ENCODE measurements at regions not wholly inside any gene's neighbourhood (a gene's known extent, or its start where the extent isn't known, plus 50 kb on each side); places are given as distances from the start of the nearest gene placed in this dataset.
"Not testable (repeated sequence)": the region's sequence is repeated elsewhere in the genome, so short reads cannot be mapped to it uniquely, and the experiment has no call there.

DNA sequence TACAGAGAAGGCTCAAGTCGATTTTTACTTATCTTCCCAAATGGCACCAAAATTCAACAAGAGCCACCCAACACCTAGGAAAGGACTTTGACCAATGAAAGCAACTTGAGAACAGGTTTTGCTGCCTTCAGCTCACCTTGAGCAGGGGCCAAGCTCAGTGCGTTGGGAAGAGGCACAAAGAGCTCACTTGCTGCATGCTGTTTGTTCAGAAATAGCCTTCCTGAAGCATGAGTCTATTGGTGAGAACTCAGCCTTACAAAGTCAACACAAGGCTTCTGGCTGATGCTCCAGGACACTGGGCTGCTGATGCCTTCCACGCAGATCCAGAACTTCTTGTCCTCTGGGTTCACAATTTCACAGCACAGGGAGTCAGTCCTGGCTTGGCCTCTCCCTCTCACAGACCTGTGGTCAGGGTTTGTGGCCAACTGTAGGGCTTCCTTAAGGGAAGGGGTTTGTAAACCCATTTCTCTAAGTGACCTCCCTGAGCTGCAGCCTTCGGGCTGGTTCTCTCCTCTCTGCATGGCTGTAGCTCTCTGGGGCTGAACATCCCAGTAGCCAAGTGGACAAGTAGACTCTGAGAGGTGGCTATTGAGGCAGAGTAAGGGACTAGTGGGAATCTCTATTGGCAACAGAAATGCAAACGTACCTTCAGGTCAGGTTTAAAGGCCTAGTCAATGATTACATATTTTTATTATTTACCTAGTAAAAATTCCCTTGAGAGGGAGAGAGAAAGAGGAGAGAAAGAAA is 124.7 kb upstream of the GATA6 start:
- DNase-seq = no peak

DNA sequence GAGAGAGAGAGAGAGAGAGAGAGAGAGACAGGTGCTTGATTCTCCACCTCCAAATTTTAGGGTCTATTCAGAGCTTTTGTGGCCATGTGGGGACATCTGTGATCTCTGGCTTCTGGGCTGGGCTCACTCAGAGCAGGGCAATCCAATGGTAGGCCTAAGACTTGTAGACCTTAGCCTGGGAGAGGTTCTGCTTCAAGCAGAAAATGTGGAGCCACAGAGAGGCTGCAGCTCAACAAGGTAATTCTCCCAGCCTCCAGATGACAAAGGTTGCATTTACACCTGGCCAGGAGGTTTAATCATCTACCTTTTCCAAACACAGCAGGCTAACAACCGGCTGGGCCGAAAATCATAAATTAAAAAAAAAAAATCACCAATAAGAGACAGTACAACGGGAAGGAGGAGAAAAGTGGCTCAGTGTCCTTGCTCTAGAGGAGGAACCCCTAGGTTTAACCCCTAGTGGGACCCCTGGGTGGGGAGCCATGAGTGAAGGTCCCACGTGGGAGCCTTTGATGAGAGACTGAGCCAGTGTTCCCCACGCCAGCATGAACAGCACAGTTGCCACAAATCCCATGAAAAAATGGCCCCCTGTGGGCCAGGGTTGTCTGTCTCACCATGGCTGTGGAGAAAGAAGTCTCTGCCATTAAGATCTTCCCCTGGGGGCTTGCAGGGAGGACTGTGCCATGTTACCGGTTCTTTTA is 124.0 kb upstream of the GATA6 start:
- DNase-seq = no peak

DNA sequence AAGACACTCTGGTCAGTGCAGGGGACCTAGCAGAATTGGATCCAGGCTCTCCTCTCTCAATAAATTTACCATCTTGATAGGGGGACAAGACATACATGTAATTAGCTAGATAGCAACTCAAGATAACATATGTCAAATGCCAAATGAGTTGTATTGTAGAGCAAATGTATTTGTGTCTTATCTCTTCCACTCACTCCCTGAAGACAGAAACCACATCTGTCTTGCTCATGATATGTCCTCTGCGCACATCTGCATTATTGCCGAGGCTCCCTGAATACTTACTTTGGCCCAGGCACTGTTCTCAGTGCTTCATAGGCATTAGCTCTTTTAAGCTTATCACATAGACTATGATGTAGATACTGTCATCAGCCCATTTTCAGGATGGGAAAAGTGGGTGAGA is 122.9 kb upstream of the GATA6 start:
- no peak for DNase-seq

GRCh38 chr18:22047485-22047884 is 121.9 kb upstream of the GATA6 start:
- DNase-seq = no peak

- no peak for DNase-seq
These were observed 121.2 kb upstream of the GATA6 start for GRCh38 chr18:22048221-22048620.

DNA sequence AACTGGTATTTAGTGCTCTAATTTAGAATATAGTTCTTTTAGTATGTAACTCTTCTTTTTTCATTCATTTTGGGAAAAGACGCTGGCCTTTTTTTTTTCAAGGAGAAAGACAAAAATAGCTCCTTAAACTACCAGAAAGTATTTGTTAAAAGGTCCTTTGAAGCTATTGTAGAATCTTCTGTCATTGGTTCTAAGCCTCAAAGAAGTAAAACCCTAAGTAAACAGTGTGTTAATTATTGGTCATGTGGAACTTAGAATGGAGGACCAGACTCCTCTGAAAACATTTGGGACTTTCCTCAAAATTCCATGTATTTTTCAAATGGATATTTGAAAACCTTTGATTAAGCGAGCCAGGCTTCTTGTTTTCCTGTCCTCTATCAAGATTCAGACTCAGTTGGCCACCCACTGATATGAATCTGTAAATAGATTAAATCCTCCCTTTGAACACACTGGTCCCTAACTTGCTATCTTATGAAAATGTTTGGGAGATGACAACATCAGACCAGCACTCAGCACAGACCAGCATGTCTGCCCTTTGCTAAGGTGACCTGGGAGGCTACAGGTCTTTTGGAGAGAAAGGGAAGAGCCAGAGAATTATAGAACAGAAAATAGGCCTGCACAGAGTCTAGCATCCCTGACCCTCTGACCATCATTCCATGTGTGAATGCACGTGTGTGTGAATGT is 120.3 kb upstream of the GATA6 start:
- DNase-seq = no peak

GRCh38 chr18:22052405-22053105 is 116.8 kb upstream of the GATA6 start:
- no peak for DNase-seq

- DNase-seq = no peak
These were observed 113.7 kb upstream of the GATA6 start for GRCh38 chr18:22055466-22056238.

DNA sequence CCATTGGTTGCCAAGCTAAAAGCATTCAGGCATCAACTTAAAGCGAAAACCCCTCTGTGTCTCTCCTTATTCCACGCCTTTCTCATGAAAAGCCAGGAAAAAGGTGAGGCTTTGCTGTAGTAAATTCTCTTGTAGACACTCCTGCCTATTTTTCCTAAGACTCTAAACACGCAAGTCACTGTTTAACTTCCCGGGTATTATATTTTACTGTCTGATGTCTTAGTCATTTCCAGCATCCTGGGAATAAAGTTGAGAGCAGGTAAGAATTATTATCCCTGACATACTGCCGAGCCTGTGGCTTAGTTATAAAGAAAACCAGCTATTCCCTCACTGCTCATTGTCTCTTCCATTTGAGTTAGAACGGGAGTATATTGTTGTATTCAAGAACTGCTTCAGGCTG is 112.4 kb upstream of the GATA6 start:
- DNase-seq = no peak

DNA sequence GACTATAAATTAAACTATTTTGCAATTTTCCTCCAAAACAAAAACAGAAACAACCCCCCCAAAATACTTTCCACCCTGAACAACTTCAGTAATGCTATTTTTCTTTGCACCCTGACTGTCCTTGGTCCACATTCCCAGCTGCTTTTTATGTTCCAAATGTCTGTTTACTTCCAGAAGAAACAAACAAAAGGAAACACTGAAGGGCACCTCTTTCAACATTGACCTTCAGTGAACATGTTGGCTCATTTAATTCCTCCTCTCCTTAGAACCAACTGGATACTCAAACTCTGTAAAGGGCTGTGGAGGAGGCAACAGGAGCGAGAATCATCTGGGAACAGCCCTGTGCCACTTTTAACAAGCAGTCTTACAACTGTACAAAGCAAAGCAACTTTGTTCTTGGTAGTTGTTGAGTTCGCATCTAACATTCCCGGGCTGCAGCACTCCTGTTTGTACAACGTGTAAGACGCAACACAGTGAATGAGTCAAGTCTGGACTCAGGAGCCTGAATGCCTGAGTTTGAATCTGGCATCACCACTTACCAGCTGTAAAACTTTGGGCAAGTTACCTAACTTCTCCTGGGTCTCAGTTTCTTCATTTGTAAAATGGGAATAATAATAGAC is 111.4 kb upstream of the GATA6 start:
- DNase-seq = no peak

- DNase-seq = no peak
These were observed 109.0 kb upstream of the GATA6 start for GRCh38 chr18:22060361-22060760.

DNA sequence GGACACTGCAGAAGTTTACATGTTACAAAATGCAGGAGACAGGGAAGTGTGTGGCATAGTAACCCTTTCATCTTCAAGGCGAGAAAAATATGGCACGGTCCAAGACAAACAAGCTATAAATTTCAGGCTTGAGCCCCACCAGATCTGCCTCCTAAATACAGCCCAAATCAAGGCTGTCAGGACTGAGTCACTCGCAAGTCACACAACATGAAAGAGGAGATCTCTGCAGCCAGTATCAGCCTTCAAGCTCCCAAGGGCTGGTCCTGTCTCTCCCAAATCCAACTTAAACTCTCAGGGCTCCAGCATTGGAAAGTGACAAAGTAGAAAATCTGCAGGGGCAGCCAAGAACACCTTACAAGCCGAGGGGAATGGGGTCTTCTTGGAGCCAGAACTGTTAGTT is 106.3 kb upstream of the GATA6 start:
- no peak for DNase-seq

- no peak for DNase-seq
These were observed 105.7 kb upstream of the GATA6 start for GRCh38 chr18:22063672-22064071.

DNA sequence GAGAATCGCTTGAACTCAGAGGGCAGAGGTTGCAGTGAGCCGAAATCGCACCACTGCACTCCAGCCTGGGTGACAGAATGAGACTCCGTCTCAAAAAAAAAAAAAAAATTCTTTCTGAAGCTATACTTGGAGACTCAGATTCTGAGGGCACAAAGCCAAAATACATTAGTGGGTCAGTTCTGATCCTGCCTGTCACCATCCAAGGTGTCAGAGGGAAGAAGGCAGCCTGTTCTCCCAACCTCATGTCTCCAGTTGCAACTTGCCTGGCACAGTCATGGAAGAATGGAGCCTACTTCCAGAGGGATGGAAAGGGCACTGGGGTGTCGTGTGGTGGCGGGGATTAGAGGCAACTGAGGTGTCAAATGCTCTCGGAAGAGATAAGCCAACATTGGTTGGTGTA is 104.8 kb upstream of the GATA6 start:
- no peak for DNase-seq

DNA sequence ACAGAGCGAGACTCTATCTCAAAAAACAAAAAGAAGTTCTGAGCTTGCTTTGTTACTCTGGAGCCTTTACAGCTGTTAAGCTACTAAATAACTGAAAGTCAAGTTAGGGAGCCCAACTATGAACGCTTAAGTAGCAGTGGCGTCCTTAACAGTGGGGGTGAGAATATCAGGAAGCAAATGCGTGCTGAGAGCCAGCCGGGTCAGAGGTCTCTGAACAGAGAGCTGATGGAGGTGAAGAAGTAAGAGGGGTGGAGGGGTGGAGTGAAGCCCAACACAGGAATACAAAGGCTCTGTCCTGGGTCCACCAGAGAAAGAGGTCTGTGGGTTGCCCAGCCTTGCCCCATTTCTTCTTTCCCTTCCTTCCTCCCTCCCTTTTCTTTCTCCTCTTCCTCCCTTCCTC is 104.1 kb upstream of the GATA6 start:
- no peak for DNase-seq

DNA sequence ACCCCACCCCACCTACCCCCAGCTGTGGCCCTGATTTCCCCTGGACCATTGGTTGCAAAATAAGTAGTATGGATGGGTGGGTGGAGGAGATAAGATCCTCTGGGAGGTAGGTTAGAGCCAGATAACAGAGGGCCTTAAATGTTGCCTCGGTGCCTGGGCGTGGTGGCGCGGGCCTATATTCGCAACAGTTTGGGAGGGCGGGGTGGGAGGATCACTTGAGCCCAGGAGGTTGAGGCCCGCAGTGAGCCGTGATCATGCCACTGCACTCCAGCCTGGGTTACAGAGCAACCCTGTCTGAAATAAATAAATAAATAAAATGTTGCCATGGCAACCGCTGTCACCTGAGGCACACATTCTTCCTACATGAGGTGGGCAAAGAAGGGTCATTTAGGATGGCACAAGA is 103.3 kb upstream of the GATA6 start:
- no peak for DNase-seq

DNA sequence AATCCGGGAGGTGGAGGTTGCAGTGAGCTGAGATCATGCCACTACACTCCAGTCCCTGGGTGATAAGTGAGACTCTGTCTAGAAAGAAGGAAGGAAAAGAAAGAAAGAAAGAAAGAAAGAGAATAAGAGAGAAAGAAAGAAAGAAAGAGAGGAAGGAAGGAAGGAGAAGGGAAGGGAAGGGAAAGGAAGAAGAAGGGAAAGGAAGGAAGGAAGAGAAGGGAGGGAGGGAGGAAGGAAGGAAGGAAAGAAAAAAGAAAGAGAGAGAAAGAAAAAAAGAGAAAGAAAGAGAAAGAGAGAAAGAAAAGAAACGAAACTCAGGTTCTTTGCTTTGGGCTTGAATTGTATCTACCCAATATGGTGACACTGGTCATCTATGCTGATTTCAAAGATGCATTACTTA is 102.3 kb upstream of the GATA6 start:
- no peak for DNase-seq

GRCh38 chr18:22067682-22068081 is 101.7 kb upstream of the GATA6 start:
- no peak for DNase-seq

- not testable (repeated sequence) for DNase-seq
These were observed 100.6 kb upstream of the GATA6 start for GRCh38 chr18:22068784-22069183.

- no peak for DNase-seq
These were observed 99.5 kb upstream of the GATA6 start for GRCh38 chr18:22069916-22070315.

DNA sequence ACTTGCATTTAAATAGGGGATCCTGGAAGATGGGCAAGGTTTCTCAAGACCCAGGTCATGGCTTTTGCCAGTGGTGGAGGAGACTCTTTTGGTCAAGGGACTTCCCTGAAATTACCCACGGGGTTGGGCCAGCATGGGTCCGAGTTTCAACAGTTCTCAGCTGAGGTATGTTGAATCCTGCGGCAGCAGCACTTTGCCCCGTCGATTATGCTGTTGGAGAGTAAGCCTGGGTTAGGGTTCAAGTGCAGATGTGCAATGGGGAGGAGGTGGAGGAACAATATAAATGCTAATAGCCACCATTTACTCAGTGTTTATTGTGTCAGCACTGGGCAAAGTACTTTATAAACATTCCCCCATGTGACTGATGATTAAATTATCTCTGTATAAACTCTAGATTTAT is 96.0 kb upstream of the GATA6 start:
- DNase-seq = no peak
